ENCODE measurements at regions not wholly inside any gene's neighbourhood (a gene's known extent, or its start where the extent isn't known, plus 50 kb on each side); places are given as distances from the start of the nearest gene placed in this dataset.

- intact Hi-C loops (cut with micrococcal nuclease; ENCODE audit: unreplicated experiment), result no loop called here
- TF ChIP-seq CTCF (conservative IDR thresholded peaks at IDR 0.05; ENCODE audit: low read depth, low read length) (no peak), EZH2 (IDR thresholded peaks at IDR 0.05; ENCODE audit: borderline replicate concordance, low read depth, low read length, poor library complexity, severe bottlenecking) (no peak)
- H3K36me3 ChIP-seq (ENCODE audit: insufficient read depth, low read length, poor library complexity, severe bottlenecking), result no peaks in the 10 kb centered on the region
- H3K9me3 ChIP-seq (ENCODE audit: low read depth, low read length, poor library complexity, severe bottlenecking), result no peaks in the 10 kb centered on the region
- H3K4me1 ChIP-seq (ENCODE audit: insufficient read depth, low read length, poor library complexity, severe bottlenecking), result no peaks in the 10 kb centered on the region
- H3K27me3 ChIP-seq (replicated peaks; ENCODE audit: insufficient read depth, low read depth, low read length, poor library complexity), result no peaks in the 10 kb centered on the region
- CTCF ChIA-PET, result no interaction called here
- DNase-seq (ENCODE audit: low spot score), result no peak
- no peak overlapping the region for H3K27ac ChIP-seq (ENCODE audit: low read depth, low read length, poor library complexity, severe bottlenecking)
- no TSS peak for BruUV-seq (replicated peaks)
- POLR2A ChIA-PET (ENCODE audit: low non-redundant PET), result no interaction called here
- H3K4me3 ChIP-seq (ENCODE audit: low read depth, low read length, poor library complexity, severe bottlenecking), result no peak overlapping the region
These were observed 353.0 kb downstream of the ADGRL2 start for GRCh38 chr1:82153752-82154151.

- Histone ChIP-seq H3K4me1 (ENCODE audit: insufficient read depth, low read length, poor library complexity, severe bottlenecking) (no peaks in the 10 kb centered on the region), H3K27ac (ENCODE audit: low read depth, low read length, poor library complexity, severe bottlenecking) (no peak overlapping the region), H3K27me3 (replicated peaks; ENCODE audit: insufficient read depth, low read depth, low read length, poor library complexity) (no peaks in the 10 kb centered on the region), H3K4me3 (ENCODE audit: low read depth, low read length, poor library complexity, severe bottlenecking) (no peak overlapping the region), H3K9me3 (ENCODE audit: low read depth, low read length, poor library complexity, severe bottlenecking) (no peaks in the 10 kb centered on the region), H3K36me3 (ENCODE audit: insufficient read depth, low read length, poor library complexity, severe bottlenecking) (no peaks in the 10 kb centered on the region)
- BruUV-seq (replicated peaks), result no TSS peak
- POLR2A ChIA-PET (ENCODE audit: low non-redundant PET), result no interaction called here
- TF ChIP-seq CTCF (conservative IDR thresholded peaks at IDR 0.05; ENCODE audit: low read depth, low read length) (no peak), EZH2 (IDR thresholded peaks at IDR 0.05; ENCODE audit: borderline replicate concordance, low read depth, low read length, poor library complexity, severe bottlenecking) (no peak)
- intact Hi-C loops (cut with micrococcal nuclease; ENCODE audit: unreplicated experiment), result no loop called here
- DNase-seq (ENCODE audit: low spot score), result no peak
- CTCF ChIA-PET, result no interaction called here
These were observed 352.5 kb downstream of the ADGRL2 start for GRCh38 chr1:82153272-82153629.

GRCh38 chr1:82152356-82153271, 351.9 kb downstream of the ADGRL2 start:
- ChIA-PET CTCF (no interaction called here), POLR2A (ENCODE audit: low non-redundant PET) (no interaction called here)
- intact Hi-C loops (cut with micrococcal nuclease; ENCODE audit: unreplicated experiment), result no loop called here
- DNase-seq (ENCODE audit: low spot score), result no peak
- no peaks in the 10 kb centered on the region for H3K4me1 ChIP-seq (ENCODE audit: insufficient read depth, low read length, poor library complexity, severe bottlenecking)
- no peaks in the 10 kb centered on the region for H3K27me3 ChIP-seq (replicated peaks; ENCODE audit: insufficient read depth, low read depth, low read length, poor library complexity)
- TF ChIP-seq EZH2 (IDR thresholded peaks at IDR 0.05; ENCODE audit: borderline replicate concordance, low read depth, low read length, poor library complexity, severe bottlenecking) (no peak), CTCF (conservative IDR thresholded peaks at IDR 0.05; ENCODE audit: low read depth, low read length) (no peak)
- no peaks in the 10 kb centered on the region for H3K36me3 ChIP-seq (ENCODE audit: insufficient read depth, low read length, poor library complexity, severe bottlenecking)
- no peak overlapping the region for H3K4me3 ChIP-seq (ENCODE audit: low read depth, low read length, poor library complexity, severe bottlenecking)
- no peaks in the 10 kb centered on the region for H3K9me3 ChIP-seq (ENCODE audit: low read depth, low read length, poor library complexity, severe bottlenecking)
- BruUV-seq (replicated peaks), result no TSS peak
- no peak overlapping the region for H3K27ac ChIP-seq (ENCODE audit: low read depth, low read length, poor library complexity, severe bottlenecking)

All from A673 (cell line).